IPS-20b (cell line): ENCODE measurements at regions not wholly inside any gene's neighbourhood (a gene's known extent, or its start where the extent isn't known, plus 50 kb on each side); places are given as distances from the start of the nearest gene placed in this dataset.

Experiments used
- H3K27ac ChIP-seq: one replicate; pipeline ENCODE4 v1.5.1; 2013; ENCODE audit warnings: low read length
- H3K27me3 ChIP-seq: 2 replicates; pipeline ENCODE4 v1.6.1; 2013; ENCODE audit warnings: mild to moderate bottlenecking, low read length, inconsistent platforms; ENCODE audit not compliant: insufficient read depth
- H3K36me3 ChIP-seq: 2 replicates; pipeline ENCODE4 v1.6.1; 2013; ENCODE audit warnings: low read depth, mild to moderate bottlenecking, inconsistent platforms, low read length, moderate library complexity; ENCODE audit not compliant: insufficient read depth
- H3K4me1 ChIP-seq: 2 replicates; pipeline ENCODE4 v1.6.1; 2013; ENCODE audit warnings: mild to moderate bottlenecking, control low read depth, inconsistent platforms, low read length, moderate library complexity; ENCODE audit not compliant: insufficient read depth
- H3K4me3 ChIP-seq: 2 replicates; pipeline ENCODE4 v1.5.1; 2013; ENCODE audit warnings: mild to moderate bottlenecking, low read length, inconsistent platforms
- H3K9ac ChIP-seq: 2 replicates; pipeline ENCODE4 v1.6.1; 2013; ENCODE audit warnings: low read depth, mild to moderate bottlenecking, inconsistent platforms, low read length, moderate library complexity
- H3K9me3 ChIP-seq: 2 replicates; pipeline ENCODE4 v1.6.1; 2013; ENCODE audit warnings: mild to moderate bottlenecking, low read depth, low read length, inconsistent platforms; ENCODE audit not compliant: insufficient read depth

- H3K4me1 ChIP-seq = no peaks in the 10 kb centered on the region
- no peak overlapping the region for H3K27ac ChIP-seq
- H3K4me3 ChIP-seq = no peak overlapping the region
- H3K27me3 ChIP-seq = no peaks in the 10 kb centered on the region
- H3K9me3 ChIP-seq = no peaks in the 10 kb centered on the region
- H3K36me3 ChIP-seq = no peaks in the 10 kb centered on the region
- no peak overlapping the region for H3K9ac ChIP-seq
Measured at GRCh38 chr18:7436166-7436565, 130.9 kb upstream of the PTPRM start.

GRCh38 chr18:7437870-7438269, 129.2 kb upstream of the PTPRM start:
- Histone ChIP-seq H3K4me3 (no peak overlapping the region), H3K9me3 (no peaks in the 10 kb centered on the region), H3K4me1 (no peaks in the 10 kb centered on the region)

GRCh38 chr18:7438646-7439045, 128.5 kb upstream of the PTPRM start:
- Histone ChIP-seq H3K9ac (no peak overlapping the region), H3K9me3 (no peaks in the 10 kb centered on the region), H3K4me1 (no peaks in the 10 kb centered on the region), H3K4me3 (no peak overlapping the region), H3K27ac (no peak overlapping the region), H3K36me3 (no peaks in the 10 kb centered on the region), H3K27me3 (no peaks in the 10 kb centered on the region)

More at GRCh38 chr18:7437870-7438269, 129.2 kb upstream of the PTPRM start:
- H3K27ac ChIP-seq = no peak overlapping the region
- no peaks in the 10 kb centered on the region for H3K36me3 ChIP-seq
- no peaks in the 10 kb centered on the region for H3K27me3 ChIP-seq
- H3K9ac ChIP-seq = no peak overlapping the region

- H3K4me3 ChIP-seq = no peak overlapping the region
- H3K4me1 ChIP-seq = no peaks in the 10 kb centered on the region
- no peaks in the 10 kb centered on the region for H3K36me3 ChIP-seq
- H3K9me3 ChIP-seq = no peaks in the 10 kb centered on the region
- H3K27ac ChIP-seq = no peak overlapping the region
- no peak overlapping the region for H3K9ac ChIP-seq
- H3K27me3 ChIP-seq = no peaks in the 10 kb centered on the region
Measured at GRCh38 chr18:7447318-7448028, 119.6 kb upstream of the PTPRM start.

- no peak overlapping the region for H3K4me3 ChIP-seq
- no peak overlapping the region for H3K27ac ChIP-seq
- H3K27me3 ChIP-seq = no peaks in the 10 kb centered on the region
- H3K9me3 ChIP-seq = no peaks in the 10 kb centered on the region
- no peak overlapping the region for H3K9ac ChIP-seq
- no peaks in the 10 kb centered on the region for H3K4me1 ChIP-seq
- no peaks in the 10 kb centered on the region for H3K36me3 ChIP-seq
Measured at GRCh38 chr18:7452331-7452730, 114.8 kb upstream of the PTPRM start.

- Histone ChIP-seq H3K4me3 (no peak overlapping the region), H3K36me3 (no peaks in the 10 kb centered on the region), H3K4me1 (no peaks in the 10 kb centered on the region), H3K27me3 (no peaks in the 10 kb centered on the region), H3K9me3 (no peaks in the 10 kb centered on the region), H3K27ac (no peak overlapping the region), H3K9ac (no peak overlapping the region)
Measured at GRCh38 chr18:7454429-7454828, 112.7 kb upstream of the PTPRM start.

GRCh38 chr18:7456376-7456775, 110.7 kb upstream of the PTPRM start:
- H3K9me3 ChIP-seq = no peaks in the 10 kb centered on the region
- no peak overlapping the region for H3K9ac ChIP-seq
- no peaks in the 10 kb centered on the region for H3K27me3 ChIP-seq
- no peak overlapping the region for H3K27ac ChIP-seq
- no peaks in the 10 kb centered on the region for H3K4me1 ChIP-seq
- no peaks in the 10 kb centered on the region for H3K36me3 ChIP-seq
- H3K4me3 ChIP-seq = no peak overlapping the region

- H3K27me3 ChIP-seq = no peaks in the 10 kb centered on the region
Measured at GRCh38 chr18:7457262-7457661, 109.9 kb upstream of the PTPRM start.

GRCh38 chr18:7458884-7459283, 108.2 kb upstream of the PTPRM start:
- no peaks in the 10 kb centered on the region for H3K4me1 ChIP-seq
- no peak overlapping the region for H3K4me3 ChIP-seq
- no peaks in the 10 kb centered on the region for H3K36me3 ChIP-seq
- no peaks in the 10 kb centered on the region for H3K27me3 ChIP-seq
- no peaks in the 10 kb centered on the region for H3K9me3 ChIP-seq
- H3K27ac ChIP-seq = no peak overlapping the region
- no peak overlapping the region for H3K9ac ChIP-seq

More at GRCh38 chr18:7457262-7457661, 109.9 kb upstream of the PTPRM start:
- no peaks in the 10 kb centered on the region for H3K9me3 ChIP-seq
- H3K4me3 ChIP-seq = no peak overlapping the region
- H3K36me3 ChIP-seq = no peaks in the 10 kb centered on the region
- H3K27ac ChIP-seq = no peak overlapping the region
- H3K9ac ChIP-seq = no peak overlapping the region
- no peaks in the 10 kb centered on the region for H3K4me1 ChIP-seq

- Histone ChIP-seq H3K9ac (no peak overlapping the region), H3K4me3 (no peak overlapping the region)
Measured at GRCh38 chr18:7459851-7460770, 107.0 kb upstream of the PTPRM start.

GRCh38 chr18:7464245-7464966, 102.7 kb upstream of the PTPRM start:
- Histone ChIP-seq H3K4me1 (no peaks in the 10 kb centered on the region), H3K27ac (no peak overlapping the region), H3K36me3 (no peaks in the 10 kb centered on the region), H3K9ac (no peak overlapping the region), H3K9me3 (no peaks in the 10 kb centered on the region), H3K27me3 (no peaks in the 10 kb centered on the region), H3K4me3 (no peak overlapping the region)

More at GRCh38 chr18:7459851-7460770, 107.0 kb upstream of the PTPRM start:
- Histone ChIP-seq H3K9me3 (no peaks in the 10 kb centered on the region), H3K27ac (no peak overlapping the region), H3K36me3 (no peaks in the 10 kb centered on the region), H3K4me1 (no peaks in the 10 kb centered on the region), H3K27me3 (no peaks in the 10 kb centered on the region)
